B cell (primary cell): ENCODE measurements at regions not wholly inside any gene's neighbourhood (a gene's known extent, or its start where the extent isn't known, plus 50 kb on each side); places are given as distances from the start of the nearest gene placed in this dataset.

Experiments
- EZH2 ChIP-seq: IDR thresholded peaks from 2 replicates; pipeline ENCODE4 v1.6.1; 2012; ENCODE audit warnings: borderline replicate concordance, low read depth, mild to moderate bottlenecking, moderate library complexity, low read length; ENCODE audit not compliant: insufficient read depth, poor library complexity, severe bottlenecking
- TF ChIP-seq, protein P1 (sequence below): fragments of 200-600 bp; IDR thresholded peaks from one replicate; pipeline ENCODE4 v1.8.0; 2022; ENCODE audit warnings: antibody characterized with exemption, mild to moderate bottlenecking

DNA sequence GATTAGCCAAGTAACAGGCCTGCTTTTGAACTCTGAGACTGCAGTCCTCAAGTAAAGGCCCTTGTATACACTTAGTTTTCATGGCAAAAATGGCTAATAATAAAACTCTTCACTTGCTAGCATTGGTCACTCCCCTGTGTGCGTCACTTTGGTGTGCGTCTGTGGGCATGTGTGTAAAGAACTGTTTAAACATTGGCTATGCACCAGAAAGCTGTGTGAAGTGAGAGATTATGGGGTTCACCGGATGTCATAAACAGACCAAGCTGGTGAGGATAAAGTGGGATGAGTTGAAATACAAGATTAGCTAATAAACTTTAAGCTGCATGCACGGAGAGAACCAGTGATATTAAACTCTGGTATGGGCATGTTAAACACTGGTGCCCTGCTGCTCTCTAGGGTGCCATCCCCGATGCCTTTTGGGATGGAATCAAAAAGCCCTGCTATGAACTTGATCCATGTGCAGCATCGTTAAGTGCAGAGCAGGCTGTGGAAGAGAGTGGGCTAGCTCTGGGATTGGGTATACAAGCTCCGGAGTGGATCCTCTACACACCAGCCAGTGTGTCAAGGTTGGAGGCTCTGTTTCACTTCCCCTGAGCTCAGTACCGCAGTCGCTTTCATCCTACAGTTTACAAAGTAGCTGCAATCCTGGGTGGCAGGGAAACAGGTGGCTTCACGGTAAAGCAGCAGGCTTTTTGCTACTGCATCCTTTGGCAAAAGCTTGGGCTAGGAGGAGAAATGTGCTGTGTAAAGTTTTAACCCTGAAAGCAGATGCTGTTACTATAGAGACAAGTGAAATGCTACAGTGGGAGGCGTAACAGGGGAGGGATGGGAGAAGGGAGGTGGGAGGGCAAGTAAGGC is 108.3 kb upstream of the SLC4A4 start:
- TF ChIP-seq, protein P1, sequence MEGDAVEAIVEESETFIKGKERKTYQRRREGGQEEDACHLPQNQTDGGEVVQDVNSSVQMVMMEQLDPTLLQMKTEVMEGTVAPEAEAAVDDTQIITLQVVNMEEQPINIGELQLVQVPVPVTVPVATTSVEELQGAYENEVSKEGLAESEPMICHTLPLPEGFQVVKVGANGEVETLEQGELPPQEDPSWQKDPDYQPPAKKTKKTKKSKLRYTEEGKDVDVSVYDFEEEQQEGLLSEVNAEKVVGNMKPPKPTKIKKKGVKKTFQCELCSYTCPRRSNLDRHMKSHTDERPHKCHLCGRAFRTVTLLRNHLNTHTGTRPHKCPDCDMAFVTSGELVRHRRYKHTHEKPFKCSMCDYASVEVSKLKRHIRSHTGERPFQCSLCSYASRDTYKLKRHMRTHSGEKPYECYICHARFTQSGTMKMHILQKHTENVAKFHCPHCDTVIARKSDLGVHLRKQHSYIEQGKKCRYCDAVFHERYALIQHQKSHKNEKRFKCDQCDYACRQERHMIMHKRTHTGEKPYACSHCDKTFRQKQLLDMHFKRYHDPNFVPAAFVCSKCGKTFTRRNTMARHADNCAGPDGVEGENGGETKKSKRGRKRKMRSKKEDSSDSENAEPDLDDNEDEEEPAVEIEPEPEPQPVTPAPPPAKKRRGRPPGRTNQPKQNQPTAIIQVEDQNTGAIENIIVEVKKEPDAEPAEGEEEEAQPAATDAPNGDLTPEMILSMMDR, result no peak
- TF ChIP-seq EZH2, result no peak
